Left lung (tissue), 4 donors: ENCODE measurements at regions not wholly inside any gene's neighbourhood (a gene's known extent, or its start where the extent isn't known, plus 50 kb on each side); places are given as distances from the start of the nearest gene placed in this dataset.
"Not testable (repeated sequence)": the region's sequence is repeated elsewhere in the genome, so short reads cannot be mapped to it uniquely, and the experiment has no call there.

Experiments used
- ATAC-seq: fragments of 200-7000 bp; cut with Tn5 transposase; one replicate; pipeline ENCODE4 v1.9.1; 2020; ENCODE audit warnings: moderate library complexity
- DNase-seq, 4 donors: peaks; one replicate each; pipeline ENCODE4 v3.0.0-alpha.2; 2013 to 2020
- H3K27ac ChIP-seq, 2 donors: fragments of 200-600 bp; sonication (generic) in 1 of 2; one replicate each; pipeline versions ENCODE4 v1.5.0 to v1.8.0; 2020 to 2021
- H3K27me3 ChIP-seq, 2 donors: fragments of 200-600 bp; sonication (generic) in 1 of 2; one replicate each; pipeline versions ENCODE4 v1.5.0 to v1.8.0; 2020 to 2021
- H3K36me3 ChIP-seq, 2 donors: fragments of 200-600 bp; sonication (generic) in 1 of 2; one replicate each; pipeline versions ENCODE4 v1.5.0 to v1.8.0; 2020 to 2021
- H3K4me1 ChIP-seq, 2 donors: fragments of 200-600 bp; one replicate each; pipeline ENCODE4 v1.8.0; 2021
- H3K4me3 ChIP-seq, 2 donors: fragments of 200-600 bp; sonication (generic) in 1 of 2; one replicate each; pipeline versions ENCODE4 v1.5.0 to v1.8.0; 2020 to 2021; ENCODE audit warnings: mild to moderate bottlenecking in 1 of 2
- H3K9me3 ChIP-seq, 2 donors: fragments of 200-600 bp; sonication (generic) in 1 of 2; one replicate each; pipeline versions ENCODE4 v1.5.0 to v1.8.0; 2020 to 2021
- intact Hi-C, 2 donors: fragments of 100-400 bp; cut with DNase I; formaldehyde crosslinking; loops; one replicate each; pipeline versions ENCODE4 v1.11.2 to v1.14.2; 2022
- TF ChIP-seq, protein P1 (sequence below), 2 donors: fragments of 200-600 bp; sonication (generic) in 1 of 2; IDR thresholded peaks; one replicate each; pipeline versions ENCODE4 v1.5.0 to v1.8.0; 2021; ENCODE audit warnings: antibody characterized with exemption in 2 of 2
- donor health status: DM: no; HTN: yes; CAD: no.
- donor health status: DM: no; HTN: no; CAD: no.

DNA sequence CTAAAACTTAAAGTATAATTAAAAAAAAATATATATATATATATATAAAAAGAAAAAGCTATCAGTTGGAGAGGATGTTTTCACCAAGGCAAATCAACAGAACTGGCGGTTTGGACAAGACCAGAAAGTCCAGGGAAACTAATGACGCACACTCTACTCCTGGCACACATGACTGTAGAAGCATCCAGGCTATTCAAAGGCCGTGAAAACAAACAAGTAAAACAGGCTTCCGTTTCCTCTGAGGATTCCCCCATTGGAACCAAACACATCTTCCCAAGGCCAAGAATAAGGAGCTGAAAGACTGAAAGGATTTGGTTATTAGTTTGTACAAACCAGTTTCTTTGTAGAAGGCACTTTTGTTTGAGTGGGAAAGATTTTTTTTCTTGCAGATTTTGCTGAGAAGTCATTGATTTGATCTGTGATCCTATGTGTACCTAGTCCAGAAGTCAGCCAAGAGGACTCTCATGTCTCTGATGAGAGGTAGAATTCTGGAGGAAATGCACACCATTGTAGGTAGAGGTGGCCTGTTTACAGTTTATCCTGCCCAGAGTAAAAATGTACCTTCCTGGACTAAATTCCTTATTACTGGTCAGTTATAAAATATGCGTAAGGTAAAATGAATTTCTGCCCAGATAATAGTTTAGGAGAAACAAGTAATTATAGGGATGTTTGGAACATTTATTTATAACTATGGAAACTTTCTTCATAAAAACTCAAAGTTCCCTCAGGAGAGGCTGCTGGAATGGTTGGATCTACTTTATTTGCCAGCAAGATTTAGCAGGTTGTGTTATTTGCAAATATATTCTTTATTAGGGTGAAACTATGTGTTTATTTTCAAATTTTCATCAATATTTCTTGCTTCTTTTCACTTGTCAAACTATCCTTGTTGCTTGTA, 66.5 kb downstream of the DMP1 start:
- Histone ChIP-seq H3K9me3 (no peaks in the 10 kb centered on the region), H3K27ac (no peak overlapping the region), H3K4me1 (peaks cover 0 to 3% of the 10 kb centered on the region in 2 donors), H3K4me3 (no peak overlapping the region), H3K36me3 (no peaks in the 10 kb centered on the region), H3K27me3 (no peaks in the 10 kb centered on the region)
- TF ChIP-seq, protein P1, sequence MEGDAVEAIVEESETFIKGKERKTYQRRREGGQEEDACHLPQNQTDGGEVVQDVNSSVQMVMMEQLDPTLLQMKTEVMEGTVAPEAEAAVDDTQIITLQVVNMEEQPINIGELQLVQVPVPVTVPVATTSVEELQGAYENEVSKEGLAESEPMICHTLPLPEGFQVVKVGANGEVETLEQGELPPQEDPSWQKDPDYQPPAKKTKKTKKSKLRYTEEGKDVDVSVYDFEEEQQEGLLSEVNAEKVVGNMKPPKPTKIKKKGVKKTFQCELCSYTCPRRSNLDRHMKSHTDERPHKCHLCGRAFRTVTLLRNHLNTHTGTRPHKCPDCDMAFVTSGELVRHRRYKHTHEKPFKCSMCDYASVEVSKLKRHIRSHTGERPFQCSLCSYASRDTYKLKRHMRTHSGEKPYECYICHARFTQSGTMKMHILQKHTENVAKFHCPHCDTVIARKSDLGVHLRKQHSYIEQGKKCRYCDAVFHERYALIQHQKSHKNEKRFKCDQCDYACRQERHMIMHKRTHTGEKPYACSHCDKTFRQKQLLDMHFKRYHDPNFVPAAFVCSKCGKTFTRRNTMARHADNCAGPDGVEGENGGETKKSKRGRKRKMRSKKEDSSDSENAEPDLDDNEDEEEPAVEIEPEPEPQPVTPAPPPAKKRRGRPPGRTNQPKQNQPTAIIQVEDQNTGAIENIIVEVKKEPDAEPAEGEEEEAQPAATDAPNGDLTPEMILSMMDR (IDR thresholded peaks at IDR 0.05) = no peak
- intact Hi-C loops = no loop called here
- ATAC-seq = no peak
- DNase-seq = no peak

DNA sequence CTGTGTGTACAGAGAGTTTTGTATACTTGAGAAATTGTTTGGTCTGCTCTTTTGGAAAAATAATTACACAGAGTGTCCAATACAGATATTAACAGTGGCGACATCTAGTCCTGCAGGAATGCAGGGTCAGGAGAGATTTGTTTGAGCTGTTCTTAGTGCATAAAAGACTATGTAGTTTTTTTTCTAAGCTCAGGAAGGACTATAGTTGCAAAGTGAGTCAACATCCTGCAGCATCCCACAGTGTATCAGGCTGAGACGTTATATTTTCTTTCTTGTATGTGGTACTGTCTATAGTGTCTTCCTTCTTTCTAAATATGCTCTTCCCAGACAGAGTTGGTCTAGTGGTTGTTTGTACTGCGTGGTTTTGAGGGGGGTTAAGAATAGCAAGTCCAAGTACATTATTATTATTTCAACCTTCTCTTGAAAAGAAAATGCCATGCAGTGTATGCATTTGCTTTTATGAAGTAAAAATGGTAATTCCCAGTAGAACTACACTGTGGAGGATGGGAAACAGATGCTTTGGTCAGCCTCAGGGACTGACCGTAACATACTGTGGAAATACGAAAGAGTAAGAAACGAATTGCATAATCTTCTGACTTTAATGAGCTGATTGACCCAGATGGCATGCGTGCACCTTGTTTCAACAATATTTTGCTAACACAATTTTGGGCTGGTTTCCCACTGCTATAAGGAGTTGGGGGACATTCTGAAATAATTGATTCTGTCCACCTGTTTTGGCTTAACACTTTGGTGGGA, 67.4 kb downstream of the DMP1 start:
- Histone ChIP-seq H3K4me1 (peaks cover 0 to 3% of the 10 kb centered on the region in 2 donors), H3K36me3 (no peaks in the 10 kb centered on the region), H3K4me3 (no peak overlapping the region), H3K27me3 (no peaks in the 10 kb centered on the region), H3K27ac (no peak overlapping the region), H3K9me3 (no peaks in the 10 kb centered on the region)
- TF ChIP-seq, protein P1 (IDR thresholded peaks at IDR 0.05) = no peak
- DNase-seq (no peak), ATAC-seq (no peak)
- intact Hi-C loops = no loop called here

DNA sequence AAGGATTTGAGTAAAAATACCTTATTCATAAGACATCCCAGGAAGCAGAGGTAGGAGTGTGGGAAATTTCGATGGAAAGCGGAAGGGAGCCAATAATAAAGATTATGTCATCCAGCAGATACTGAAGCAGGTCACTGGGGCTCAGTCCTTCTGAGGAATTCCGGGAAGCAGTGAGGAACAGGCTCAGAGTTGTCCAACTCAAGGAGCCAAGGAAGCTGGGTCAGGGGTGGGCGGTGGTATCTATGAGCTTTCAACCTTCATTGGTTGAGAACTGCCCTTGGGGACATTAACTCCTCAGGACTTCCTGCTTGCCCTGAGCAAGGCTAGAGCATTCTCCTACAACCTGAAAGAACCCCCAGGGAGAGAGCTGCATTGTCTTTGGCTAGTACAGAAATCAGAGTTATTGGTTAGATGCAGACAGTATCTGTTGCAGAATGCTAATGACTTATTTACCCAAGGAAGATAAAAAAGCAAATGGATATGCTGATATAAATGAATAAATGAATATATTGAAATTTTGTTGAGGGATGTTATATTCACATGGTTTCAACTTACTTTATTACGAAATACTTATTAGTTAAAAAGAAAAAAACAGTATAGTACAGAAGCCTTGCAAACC, 68.2 kb downstream of the DMP1 start:
- Histone ChIP-seq H3K27me3 (no peaks in the 10 kb centered on the region), H3K27ac (no peak overlapping the region), H3K4me3 (no peak overlapping the region), H3K4me1 (peaks cover 0 to 3% of the 10 kb centered on the region in 2 donors), H3K36me3 (no peaks in the 10 kb centered on the region), H3K9me3 (no peaks in the 10 kb centered on the region)
- no peak for ATAC-seq
- TF ChIP-seq, protein P1 (IDR thresholded peaks at IDR 0.05) = no peak
- no peak for DNase-seq
- intact Hi-C loops = no loop called here

DNA sequence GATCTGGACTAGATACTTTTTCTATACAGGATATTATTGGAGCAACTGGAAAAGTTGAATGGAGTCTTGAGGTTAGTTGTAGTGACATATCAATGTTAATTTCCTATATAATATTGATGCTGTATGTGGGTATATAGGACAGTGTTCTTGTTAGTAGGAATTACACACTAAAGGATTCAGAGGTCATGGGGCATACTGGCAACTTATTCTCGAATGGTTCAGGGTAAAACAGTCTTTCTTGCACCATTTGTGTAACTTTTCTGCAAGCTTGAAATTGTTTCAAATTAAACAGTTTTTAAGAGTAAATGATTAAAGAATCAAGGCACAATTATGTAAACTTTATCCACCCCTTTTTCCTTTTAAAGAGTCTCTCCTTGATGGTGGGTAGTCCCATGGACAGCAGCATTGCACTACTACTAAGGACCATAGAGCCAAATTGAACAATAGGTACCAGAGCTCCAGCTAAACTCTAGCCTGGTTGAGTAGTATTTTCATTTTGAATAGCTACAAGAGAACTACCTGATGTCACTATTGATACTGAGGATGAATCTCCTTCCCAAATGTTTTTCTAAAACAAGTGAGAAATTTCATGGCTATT, 70.1 kb downstream of the DMP1 start:
- no peaks in the 10 kb centered on the region for H3K27me3 ChIP-seq
- H3K4me3 ChIP-seq = no peak overlapping the region
- intact Hi-C loops = no loop called here
- ATAC-seq (no peak), DNase-seq (no peak)
- no peak overlapping the region for H3K27ac ChIP-seq
- TF ChIP-seq, protein P1 (IDR thresholded peaks at IDR 0.05) = no peak
- H3K36me3 ChIP-seq = no peaks in the 10 kb centered on the region
- H3K9me3 ChIP-seq = peaks cover 0 to 8% of the 10 kb centered on the region in 2 donors
- peaks cover 0 to 3% of the 10 kb centered on the region in 2 donors for H3K4me1 ChIP-seq

DNA sequence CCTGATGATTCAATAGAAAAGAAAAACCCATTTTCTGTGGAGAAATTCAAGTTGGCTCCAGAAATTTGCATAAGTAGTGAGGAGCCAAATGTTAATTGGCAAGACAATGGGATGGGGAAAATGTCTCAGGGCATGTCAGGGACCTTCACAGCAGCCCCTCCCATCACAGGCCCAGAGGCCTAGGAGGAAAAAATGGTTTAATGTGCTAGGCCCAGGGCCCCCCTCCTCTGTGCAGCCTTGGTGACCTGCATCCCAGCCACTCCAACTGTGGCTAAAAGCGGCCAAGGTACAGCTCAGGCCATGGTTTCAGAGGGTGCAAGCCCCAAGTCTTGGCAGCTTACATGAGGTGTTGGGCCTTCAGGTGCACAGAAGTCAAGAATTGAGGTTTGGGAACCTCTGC, 74.1 kb upstream of the IBSP start:
- intact Hi-C loops, ATAC-seq, H3K27me3 ChIP-seq, H3K27ac ChIP-seq, H3K4me3 ChIP-seq, H3K4me1 ChIP-seq, H3K36me3 ChIP-seq: not testable (repeated sequence)
- peak in 1 of 4 donors; percentile 7 for DNase-seq
- H3K9me3 ChIP-seq = peaks cover 0 to 18% of the 10 kb centered on the region in 2 donors
